HG02623 (cell line): ENCODE measurements at regions not wholly inside any gene's neighbourhood (a gene's known extent, or its start where the extent isn't known, plus 50 kb on each side); places are given as distances from the start of the nearest gene placed in this dataset.
"Not testable (repeated sequence)": the region's sequence is repeated elsewhere in the genome, so short reads cannot be mapped to it uniquely, and the experiment has no call there.

Source experiments
- ATAC-seq: cut with Tn5 transposase; IDR thresholded peaks from one replicate; pipeline ENCODE4 v1.9.1; 2021; ENCODE audit warnings: moderate library complexity; ENCODE audit not compliant: unreplicated experiment

GRCh38 chr3:195999176-195999575 is 82.7 kb downstream of the TFRC start:
- ATAC-seq: not testable (repeated sequence)

DNA sequence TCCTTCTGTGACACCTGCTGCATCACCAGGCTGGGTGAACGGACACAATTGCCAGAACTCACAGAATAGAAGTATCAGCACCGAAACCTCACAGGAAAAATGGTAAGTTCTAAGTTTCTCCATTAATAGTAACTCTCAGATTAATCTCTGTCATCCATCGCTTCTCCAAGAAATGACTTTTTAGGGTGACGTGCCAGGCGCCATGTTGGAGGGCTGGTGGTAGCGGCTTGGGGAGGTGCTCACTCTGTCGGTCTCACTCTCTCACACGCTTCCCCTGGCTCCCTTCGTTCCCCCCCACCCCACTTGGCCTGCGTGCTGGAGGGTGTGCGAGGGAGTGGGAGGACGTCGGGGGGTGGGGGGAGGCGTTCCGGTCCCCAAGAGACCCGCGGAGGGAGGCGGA is 85.6 kb downstream of the TFRC start:
- not testable (repeated sequence) for ATAC-seq

- not testable (repeated sequence) for ATAC-seq
Measured at GRCh38 chr3:195994343-195994742, 86.0 kb upstream of the TNK2 start.

- not testable (repeated sequence) for ATAC-seq
Measured at GRCh38 chr3:195993671-195994070, 85.3 kb upstream of the TNK2 start.

DNA sequence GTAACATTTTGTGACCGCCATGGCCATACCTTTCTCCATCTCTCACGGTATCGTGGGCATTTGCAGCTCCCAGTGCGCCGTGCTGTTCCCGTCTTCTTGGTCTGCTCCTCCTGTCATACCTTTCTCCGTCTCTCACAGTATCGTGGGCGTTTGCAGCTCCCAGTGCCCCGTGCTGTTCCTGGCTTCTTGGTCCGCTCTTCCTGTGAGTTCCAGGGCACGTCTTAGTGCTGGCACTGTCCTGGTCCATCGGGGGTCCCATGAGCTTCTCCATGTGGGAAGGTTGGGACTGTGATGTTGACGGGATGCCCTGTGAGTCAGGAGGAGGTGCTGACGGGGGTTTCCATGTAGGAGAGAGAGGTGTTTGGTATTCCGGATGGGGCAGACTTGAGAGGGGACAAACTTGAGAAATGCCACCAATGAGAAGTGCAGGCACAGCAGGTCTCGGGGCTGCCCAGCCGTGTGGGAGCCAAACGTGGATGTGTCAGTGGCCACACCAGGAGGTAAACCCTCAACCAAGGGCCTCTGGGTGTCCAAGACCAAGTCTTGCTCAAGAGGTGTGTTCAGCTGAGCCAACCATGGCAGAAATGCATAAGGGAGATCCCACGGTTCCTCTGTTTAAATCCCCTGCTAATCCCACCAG is 84.7 kb upstream of the TNK2 start:
- ATAC-seq: not testable (repeated sequence)

GRCh38 chr3:195991986-195992385 is 83.6 kb upstream of the TNK2 start:
- ATAC-seq: not testable (repeated sequence)

- ATAC-seq: not testable (repeated sequence)
Measured at GRCh38 chr3:195991243-195991642, 82.9 kb upstream of the TNK2 start.

DNA sequence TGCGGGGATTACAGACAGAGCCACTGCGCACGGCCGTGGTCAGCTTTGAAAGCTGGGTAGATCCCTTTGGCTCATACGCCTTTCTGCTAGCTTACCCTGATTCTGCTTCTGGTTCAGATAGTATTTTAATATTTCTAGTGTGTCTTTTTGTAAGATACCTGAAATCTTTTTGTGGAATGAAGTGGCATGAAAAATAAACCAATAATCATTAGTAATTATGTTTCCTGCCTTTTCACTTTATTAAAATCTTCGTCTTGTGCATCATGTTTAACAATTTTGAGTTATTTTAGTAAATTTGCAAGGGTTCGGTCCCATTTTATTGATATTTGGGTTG is 82.5 kb upstream of the TNK2 start:
- ATAC-seq: not testable (repeated sequence)

GRCh38 chr3:195989921-195990840 is 81.8 kb upstream of the TNK2 start:
- ATAC-seq: peak; percentile 78

DNA sequence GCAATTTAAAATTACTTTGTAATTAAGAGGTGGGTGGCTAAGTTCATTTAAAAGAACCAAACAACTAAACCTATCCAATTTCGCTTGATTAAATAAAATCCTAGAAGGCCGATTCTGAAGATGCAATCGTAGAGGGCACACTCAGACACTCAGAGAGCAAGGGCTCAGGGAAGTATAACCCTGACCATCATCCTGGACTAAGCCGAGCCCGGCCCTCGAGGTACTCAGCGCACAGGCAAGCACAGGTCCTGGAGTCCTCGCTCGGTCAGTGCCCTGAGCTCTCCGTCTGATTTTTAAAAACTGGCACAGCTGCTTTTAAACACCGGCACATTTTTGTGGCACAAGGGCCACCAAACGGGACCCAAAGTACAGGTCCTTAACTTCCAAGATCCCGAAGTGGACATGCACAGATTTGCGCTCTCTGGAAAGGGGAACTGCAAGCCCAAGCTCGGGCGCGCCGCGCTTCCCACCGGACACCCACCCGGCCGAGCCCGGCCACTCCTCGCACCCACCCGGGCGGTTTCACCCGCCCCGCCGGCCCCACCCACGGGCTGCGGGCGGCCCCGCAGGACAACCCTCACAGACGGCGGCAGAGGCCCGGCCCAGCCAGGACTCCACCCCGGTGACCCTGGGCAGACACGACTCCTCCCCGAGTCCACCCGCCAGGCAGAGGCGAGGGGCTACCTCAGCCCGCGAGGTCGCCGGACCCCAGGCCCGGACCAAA is 81.0 kb upstream of the TNK2 start:
- peak; percentile 41 for ATAC-seq

DNA sequence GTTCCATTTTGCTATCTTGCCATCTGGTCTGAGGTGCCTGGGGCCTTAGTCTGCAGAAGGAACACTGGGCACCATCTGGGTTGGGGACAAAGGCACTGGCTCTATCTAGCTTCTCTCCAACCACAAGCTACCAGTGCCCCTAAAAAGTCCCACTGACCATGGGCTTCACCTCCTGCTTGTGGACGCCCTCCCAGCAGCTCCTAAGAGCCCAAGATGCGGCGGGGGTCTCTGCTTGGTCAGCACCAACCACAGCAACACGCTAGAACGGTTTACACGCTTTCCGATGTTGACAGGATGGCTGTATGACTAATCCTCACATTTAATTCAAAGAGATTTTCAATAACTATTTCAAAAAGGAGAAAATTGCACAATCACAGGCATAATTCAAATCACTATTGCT is 80.4 kb upstream of the TNK2 start:
- ATAC-seq: not testable (repeated sequence)

DNA sequence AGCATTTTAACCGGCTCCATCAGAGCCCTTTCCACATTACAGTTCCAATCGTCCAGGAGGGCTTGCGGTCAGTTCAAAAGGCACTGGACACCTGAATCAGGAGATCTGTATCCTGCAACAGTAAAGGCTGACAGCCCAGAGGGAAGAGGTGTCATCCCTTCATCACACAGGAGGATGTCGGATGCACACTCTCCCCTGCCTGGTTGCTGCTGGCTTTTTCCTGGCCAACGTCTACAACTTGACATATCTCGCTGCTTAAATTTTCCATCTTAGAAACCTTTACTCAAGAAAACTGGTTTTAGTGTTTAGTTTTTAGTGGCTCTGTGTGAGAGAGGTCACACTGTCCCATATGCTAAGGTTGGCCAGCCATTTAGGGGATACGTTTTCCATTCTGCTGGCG is 78.7 kb upstream of the TNK2 start:
- not testable (repeated sequence) for ATAC-seq

GRCh38 chr3:195986576-195986975 is 78.2 kb upstream of the TNK2 start:
- not testable (repeated sequence) for ATAC-seq

- not testable (repeated sequence) for ATAC-seq
Measured at GRCh38 chr3:195985348-195985920, 77.1 kb upstream of the TNK2 start.

DNA sequence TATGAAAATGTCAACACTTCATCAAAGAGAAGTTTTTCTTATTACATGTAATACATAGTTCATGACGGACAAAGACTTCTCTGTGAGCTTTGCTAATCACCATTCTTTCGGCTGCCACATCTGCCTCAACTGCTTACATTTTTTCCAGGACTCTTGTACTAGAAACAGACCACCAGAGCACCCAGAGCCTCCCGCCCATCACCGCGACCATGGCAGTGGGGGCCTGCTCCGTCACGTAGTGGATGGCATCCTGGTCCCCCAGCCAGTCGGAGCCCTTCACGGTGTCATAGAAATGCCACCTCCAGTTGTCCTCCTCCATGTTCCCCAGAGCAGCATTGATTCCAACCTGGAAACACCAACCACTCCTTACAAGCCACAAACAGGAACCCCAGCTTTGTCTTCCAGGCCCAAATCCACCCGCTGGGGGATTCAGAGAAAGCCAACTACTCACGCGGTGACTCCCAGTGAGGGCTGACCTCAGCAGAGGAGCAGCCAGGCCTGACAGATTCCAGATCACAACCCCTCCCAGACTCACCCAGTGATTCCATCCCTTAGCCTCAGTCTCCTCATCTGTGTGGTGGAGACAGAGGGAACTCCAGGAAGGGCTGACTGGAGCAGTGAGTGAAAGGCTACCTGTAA is 76.2 kb upstream of the TNK2 start:
- not testable (repeated sequence) for ATAC-seq

GRCh38 chr3:195983880-195984279 is 75.5 kb upstream of the TNK2 start:
- not testable (repeated sequence) for ATAC-seq

DNA sequence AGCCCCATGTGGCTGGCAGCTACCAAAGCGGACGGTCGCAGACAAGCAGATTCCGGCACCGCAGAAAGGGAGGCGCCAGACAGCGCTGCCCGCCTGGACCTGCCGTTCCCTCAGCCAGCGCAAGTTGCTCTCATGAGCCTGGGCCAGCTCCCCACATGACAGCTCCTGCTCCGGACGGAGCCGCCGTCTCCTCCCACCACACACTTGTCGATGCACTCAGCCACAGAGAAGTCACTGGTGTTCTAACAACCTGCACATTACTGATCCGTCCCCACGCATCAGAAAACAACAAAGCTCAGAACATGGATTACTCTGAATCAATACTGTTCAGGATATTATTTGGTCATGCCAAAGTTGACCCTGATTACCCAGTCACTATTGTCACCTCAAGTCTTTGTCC is 74.4 kb upstream of the TNK2 start:
- not testable (repeated sequence) for ATAC-seq

DNA sequence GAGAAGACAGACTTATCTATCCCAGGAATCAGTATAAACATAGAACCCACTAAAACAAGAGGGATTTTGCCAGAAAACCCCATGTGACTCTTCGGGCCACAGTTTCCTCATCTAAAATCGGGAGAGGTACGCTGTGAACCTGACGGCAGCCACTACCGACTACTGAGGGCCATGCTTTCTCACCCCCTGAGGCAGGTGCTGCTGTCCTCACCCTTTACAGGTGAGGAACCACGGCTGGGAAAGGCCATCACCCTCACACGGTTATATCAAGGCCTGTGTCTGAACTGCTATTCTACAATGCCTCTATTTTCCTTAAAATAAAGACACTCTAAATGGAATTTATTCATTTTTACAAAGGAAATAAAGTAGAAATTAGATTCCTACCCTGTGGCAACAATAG is 73.4 kb upstream of the TNK2 start:
- ATAC-seq: not testable (repeated sequence)

DNA sequence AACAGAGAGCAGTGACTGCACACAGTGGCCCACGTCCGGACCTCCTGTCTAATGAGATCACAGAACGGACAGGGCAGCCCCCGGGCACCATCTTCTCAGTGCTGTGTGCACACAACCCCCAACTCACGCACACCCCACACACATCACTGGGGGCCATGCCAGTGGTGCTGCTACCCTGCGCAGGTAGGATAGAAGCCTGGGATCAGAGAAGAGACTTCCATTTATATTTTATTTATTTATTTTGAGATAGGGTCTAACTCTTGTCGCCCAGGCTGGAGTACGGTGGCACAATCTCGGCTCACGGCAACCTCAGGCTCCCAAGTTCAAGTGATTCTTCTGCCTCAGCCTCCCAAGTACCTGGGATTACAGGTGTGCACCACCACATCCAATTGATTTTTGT is 71.5 kb upstream of the TNK2 start:
- ATAC-seq: not testable (repeated sequence)

DNA sequence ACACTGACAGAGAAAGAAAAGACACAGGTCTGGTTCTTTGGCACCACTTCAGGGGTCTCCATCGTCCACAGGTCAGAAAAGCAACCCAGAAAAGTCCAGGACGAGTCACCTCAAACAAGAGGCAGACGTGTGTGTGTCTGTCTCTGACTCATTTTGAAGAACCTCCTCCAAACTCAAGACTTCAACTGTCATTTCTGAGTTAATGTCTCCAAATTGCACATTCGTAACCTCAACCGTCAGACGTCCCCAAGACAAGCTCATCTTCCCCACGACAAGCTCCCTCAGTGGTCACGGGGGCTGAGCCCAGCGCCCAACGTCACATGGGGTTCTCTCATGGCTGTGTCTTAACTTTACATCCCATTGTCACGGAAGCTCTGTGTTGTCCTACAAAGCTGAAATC is 70.2 kb upstream of the TNK2 start:
- ATAC-seq: not testable (repeated sequence)

- ATAC-seq: not testable (repeated sequence)
Measured at GRCh38 chr3:195976876-195977275, 68.5 kb upstream of the TNK2 start.
